Activated T-cell treated with anti-CD3 and anti-CD28 coated beads, Interleukin-2, amount 50 U/mL, for 4 hours (primary cell): ENCODE measurements at regions not wholly inside any gene's neighbourhood (a gene's known extent, or its start where the extent isn't known, plus 50 kb on each side); places are given as distances from the start of the nearest gene placed in this dataset.
"Not testable (repeated sequence)": the region's sequence is repeated elsewhere in the genome, so short reads cannot be mapped to it uniquely, and the experiment has no call there.

Experiments used
- ATAC-seq, 2 donors: fragments of 200-7000 bp; cut with Tn5 transposase; one replicate each; pipeline ENCODE4 v1.10.0; 2021
- DNase-seq: peaks from one replicate; pipeline ENCODE4 v3.0.0-alpha.2; 2020
- H3K27me3 Mint-ChIP-seq: one replicate; pipeline ENCODE4 v1.8.0; 2021; ENCODE audit warnings: low read depth, mixed read lengths
- H3K36me3 Mint-ChIP-seq: one replicate; pipeline ENCODE4 v1.8.0; 2022; ENCODE audit warnings: mixed read lengths; ENCODE audit not compliant: insufficient read depth
- H3K4me1 Mint-ChIP-seq: one replicate; pipeline ENCODE4 v1.8.0; 2021; ENCODE audit warnings: low read depth, mixed read lengths
- H3K4me3 Mint-ChIP-seq: one replicate; pipeline ENCODE4 v1.8.0; 2021; ENCODE audit warnings: mild to moderate bottlenecking, moderate library complexity, mixed read lengths
- H3K9me3 Mint-ChIP-seq: one replicate; pipeline ENCODE4 v1.8.0; 2021; ENCODE audit warnings: mixed read lengths

- DNase-seq, H3K36me3 Mint-ChIP-seq, ATAC-seq, H3K4me1 Mint-ChIP-seq, H3K4me3 Mint-ChIP-seq, H3K9me3 Mint-ChIP-seq: not testable (repeated sequence)
- H3K27me3 Mint-ChIP-seq: peaks cover 19% of the 10 kb centered on the region
Observed at GRCh38 chr5:66405145-66405544, 191.0 kb upstream of the MAST4 start.

GRCh38 chr5:66406761-66407336 is 189.3 kb upstream of the MAST4 start:
- Mint-ChIP-seq H3K36me3 (no peaks in the 10 kb centered on the region), H3K4me3 (no peak overlapping the region), H3K27me3 (peaks cover 19% of the 10 kb centered on the region), H3K4me1 (no peaks in the 10 kb centered on the region), H3K9me3 (no peaks in the 10 kb centered on the region)
- DNase-seq (no peak), ATAC-seq (no peak)

GRCh38 chr5:66407765-66408164 is 188.4 kb upstream of the MAST4 start:
- no peak overlapping the region for H3K4me3 Mint-ChIP-seq
- H3K9me3 Mint-ChIP-seq: no peaks in the 10 kb centered on the region
- H3K27me3 Mint-ChIP-seq: peaks cover 14% of the 10 kb centered on the region
- DNase-seq: no peak
- no peaks in the 10 kb centered on the region for H3K4me1 Mint-ChIP-seq
- ATAC-seq: no peak
- no peaks in the 10 kb centered on the region for H3K36me3 Mint-ChIP-seq

- Mint-ChIP-seq H3K27me3 (peaks cover 9% of the 10 kb centered on the region), H3K4me3 (no peak overlapping the region), H3K36me3 (no peaks in the 10 kb centered on the region), H3K4me1 (no peaks in the 10 kb centered on the region), H3K9me3 (no peaks in the 10 kb centered on the region)
- ATAC-seq (no peak), DNase-seq (no peak)
Observed at GRCh38 chr5:66408576-66408975, 187.6 kb upstream of the MAST4 start.

GRCh38 chr5:66410122-66410521 is 186.1 kb upstream of the MAST4 start:
- H3K36me3 Mint-ChIP-seq: no peaks in the 10 kb centered on the region
- no peaks in the 10 kb centered on the region for H3K9me3 Mint-ChIP-seq
- no peak overlapping the region for H3K4me3 Mint-ChIP-seq
- H3K4me1 Mint-ChIP-seq: no peaks in the 10 kb centered on the region
- peaks cover 6% of the 10 kb centered on the region for H3K27me3 Mint-ChIP-seq
- ATAC-seq (no peak), DNase-seq (no peak)

- no peaks in the 10 kb centered on the region for H3K9me3 Mint-ChIP-seq
- peaks cover 4% of the 10 kb centered on the region for H3K27me3 Mint-ChIP-seq
- no peak overlapping the region for H3K4me3 Mint-ChIP-seq
- DNase-seq: no peak
- no peaks in the 10 kb centered on the region for H3K4me1 Mint-ChIP-seq
- no peak for ATAC-seq
- no peaks in the 10 kb centered on the region for H3K36me3 Mint-ChIP-seq
Observed at GRCh38 chr5:66411701-66412100, 184.5 kb upstream of the MAST4 start.

- no peak for ATAC-seq
- Mint-ChIP-seq H3K27me3 (no peaks in the 10 kb centered on the region), H3K36me3 (no peaks in the 10 kb centered on the region), H3K4me1 (no peaks in the 10 kb centered on the region), H3K9me3 (no peaks in the 10 kb centered on the region), H3K4me3 (no peak overlapping the region)
- no peak for DNase-seq
Observed at GRCh38 chr5:66413931-66414330, 182.3 kb upstream of the MAST4 start.

GRCh38 chr5:66415208-66415607 is 181.0 kb upstream of the MAST4 start:
- ATAC-seq: no peak
- no peaks in the 10 kb centered on the region for H3K4me1 Mint-ChIP-seq
- H3K27me3 Mint-ChIP-seq: no peaks in the 10 kb centered on the region
- DNase-seq: no peak
- no peaks in the 10 kb centered on the region for H3K36me3 Mint-ChIP-seq
- no peaks in the 10 kb centered on the region for H3K9me3 Mint-ChIP-seq
- H3K4me3 Mint-ChIP-seq: no peak overlapping the region

GRCh38 chr5:66416698-66417097 is 179.5 kb upstream of the MAST4 start:
- Mint-ChIP-seq H3K36me3 (no peaks in the 10 kb centered on the region), H3K4me1 (no peaks in the 10 kb centered on the region), H3K4me3 (no peak overlapping the region), H3K9me3 (no peaks in the 10 kb centered on the region), H3K27me3 (no peaks in the 10 kb centered on the region)
- ATAC-seq (no peak), DNase-seq (no peak)

GRCh38 chr5:66417781-66418180 is 178.4 kb upstream of the MAST4 start:
- ATAC-seq (no peak), DNase-seq (no peak)
- no peak overlapping the region for H3K4me3 Mint-ChIP-seq
- H3K4me1 Mint-ChIP-seq: no peaks in the 10 kb centered on the region
- H3K27me3 Mint-ChIP-seq: no peaks in the 10 kb centered on the region
- no peaks in the 10 kb centered on the region for H3K9me3 Mint-ChIP-seq
- H3K36me3 Mint-ChIP-seq: no peaks in the 10 kb centered on the region

GRCh38 chr5:66423484-66423883 is 172.7 kb upstream of the MAST4 start:
- no peak overlapping the region for H3K4me3 Mint-ChIP-seq
- DNase-seq (no peak), ATAC-seq (no peak)
- peaks cover 6% of the 10 kb centered on the region for H3K9me3 Mint-ChIP-seq
- H3K27me3 Mint-ChIP-seq: no peaks in the 10 kb centered on the region
- H3K36me3 Mint-ChIP-seq: no peaks in the 10 kb centered on the region
- H3K4me1 Mint-ChIP-seq: no peaks in the 10 kb centered on the region

GRCh38 chr5:66425842-66426241 is 170.4 kb upstream of the MAST4 start:
- no peak for ATAC-seq
- Mint-ChIP-seq H3K4me3 (no peak overlapping the region), H3K36me3 (no peaks in the 10 kb centered on the region), H3K9me3 (peaks cover 6% of the 10 kb centered on the region), H3K4me1 (no peaks in the 10 kb centered on the region), H3K27me3 (peaks cover 4% of the 10 kb centered on the region)
- no peak for DNase-seq

- H3K9me3 Mint-ChIP-seq: peaks cover 6% of the 10 kb centered on the region
Observed at GRCh38 chr5:66426259-66427138, 169.7 kb upstream of the MAST4 start.

GRCh38 chr5:66427139-66427442 is 169.1 kb upstream of the MAST4 start:
- DNase-seq: no peak

More at GRCh38 chr5:66426259-66427138, 169.7 kb upstream of the MAST4 start:
- no peak for ATAC-seq
- no peaks in the 10 kb centered on the region for H3K36me3 Mint-ChIP-seq
- H3K4me1 Mint-ChIP-seq: no peaks in the 10 kb centered on the region
- no peak for DNase-seq
- peaks cover 5% of the 10 kb centered on the region for H3K27me3 Mint-ChIP-seq
- H3K4me3 Mint-ChIP-seq: no peak overlapping the region

GRCh38 chr5:66436721-66437120 is 159.5 kb upstream of the MAST4 start:
- no peak for ATAC-seq
- no peaks in the 10 kb centered on the region for H3K36me3 Mint-ChIP-seq
- no peak for DNase-seq
- peaks cover 3% of the 10 kb centered on the region for H3K4me1 Mint-ChIP-seq
- H3K9me3 Mint-ChIP-seq: peaks cover 4% of the 10 kb centered on the region
- H3K27me3 Mint-ChIP-seq: peaks cover 2% of the 10 kb centered on the region
- H3K4me3 Mint-ChIP-seq: no peak overlapping the region

More at GRCh38 chr5:66427139-66427442, 169.1 kb upstream of the MAST4 start:
- ATAC-seq: no peak
- no peaks in the 10 kb centered on the region for H3K36me3 Mint-ChIP-seq
- peaks cover 5% of the 10 kb centered on the region for H3K27me3 Mint-ChIP-seq
- no peaks in the 10 kb centered on the region for H3K4me1 Mint-ChIP-seq
- peaks cover 7% of the 10 kb centered on the region for H3K9me3 Mint-ChIP-seq
- H3K4me3 Mint-ChIP-seq: no peak overlapping the region
